ENCODE measurements at regions not wholly inside any gene's neighbourhood (a gene's known extent, or its start where the extent isn't known, plus 50 kb on each side); places are given as distances from the start of the nearest gene placed in this dataset.

GRCh38 chr1:100629391-100629790 lies 90.2 kb upstream of the VCAM1 start:
- TF ChIP-seq ZNF274 (IDR thresholded peaks at IDR 0.05; ENCODE audit: low read depth, low read length) (no peak), SUZ12 (IDR thresholded peaks at IDR 0.05; ENCODE audit: extremely low read depth, insufficient read depth, insufficient read length) (no peak), YY1 (IDR thresholded peaks at IDR 0.05; ENCODE audit: insufficient read depth, insufficient read length) (no peak)
